Fibroblast of pulmonary artery (primary cell): ENCODE measurements at regions not wholly inside any gene's neighbourhood (a gene's known extent, or its start where the extent isn't known, plus 50 kb on each side); places are given as distances from the start of the nearest gene placed in this dataset.
A peak's percentile ranks its signal among the peaks of the same experiment; 100 is the strongest.

Experiments used
- DNase-seq: peaks from one replicate; pipeline ENCODE4 v3.0.0-alpha.2; 2010; ENCODE audit warnings: low read depth
- H3K4me3 ChIP-seq: replicated peaks from 2 replicates; pipeline ENCODE4 v1.5.1; 2011; ENCODE audit warnings: low read depth, mild to moderate bottlenecking, control low read depth, low read length, moderate library complexity
- CTCF ChIP-seq: IDR thresholded peaks from 2 replicates; pipeline ENCODE4 v1.5.1; 2011; ENCODE audit warnings: mild to moderate bottlenecking, control low read depth, low read length, inconsistent platforms; ENCODE audit errors: missing control alignments

DNA sequence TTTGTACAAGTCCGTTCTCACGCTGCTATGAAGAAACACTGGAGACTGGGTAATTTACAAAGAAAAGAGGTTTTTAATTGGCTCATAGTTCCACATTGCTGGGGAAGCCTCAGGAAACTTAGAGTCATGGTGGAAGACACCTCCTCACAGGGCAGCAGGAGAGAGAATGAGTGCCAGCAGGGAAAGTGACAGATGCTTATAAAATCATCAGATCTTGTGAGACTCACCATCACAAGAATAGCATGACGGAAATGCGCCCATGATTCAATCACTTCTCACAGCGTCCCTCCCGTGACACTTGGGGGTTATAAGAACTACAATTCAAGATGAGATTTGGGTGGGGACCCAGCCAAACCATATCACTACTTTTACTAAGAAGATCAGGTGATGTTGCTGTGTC is 285.8 kb downstream of the TMX3 start:
- TF ChIP-seq CTCF: no peak
- no peak overlapping the region for H3K4me3 ChIP-seq
- DNase-seq: no peak

- TF ChIP-seq CTCF: no peak
- no peak for DNase-seq
- H3K4me3 ChIP-seq: no peak overlapping the region
Measured at GRCh38 chr18:68428661-68429060, 286.2 kb downstream of the TMX3 start.

- peak; percentile 59 for DNase-seq
- TF ChIP-seq CTCF: no peak
- no peak overlapping the region for H3K4me3 ChIP-seq
Measured at GRCh38 chr18:68427951-68428401, 286.9 kb downstream of the TMX3 start.

DNA sequence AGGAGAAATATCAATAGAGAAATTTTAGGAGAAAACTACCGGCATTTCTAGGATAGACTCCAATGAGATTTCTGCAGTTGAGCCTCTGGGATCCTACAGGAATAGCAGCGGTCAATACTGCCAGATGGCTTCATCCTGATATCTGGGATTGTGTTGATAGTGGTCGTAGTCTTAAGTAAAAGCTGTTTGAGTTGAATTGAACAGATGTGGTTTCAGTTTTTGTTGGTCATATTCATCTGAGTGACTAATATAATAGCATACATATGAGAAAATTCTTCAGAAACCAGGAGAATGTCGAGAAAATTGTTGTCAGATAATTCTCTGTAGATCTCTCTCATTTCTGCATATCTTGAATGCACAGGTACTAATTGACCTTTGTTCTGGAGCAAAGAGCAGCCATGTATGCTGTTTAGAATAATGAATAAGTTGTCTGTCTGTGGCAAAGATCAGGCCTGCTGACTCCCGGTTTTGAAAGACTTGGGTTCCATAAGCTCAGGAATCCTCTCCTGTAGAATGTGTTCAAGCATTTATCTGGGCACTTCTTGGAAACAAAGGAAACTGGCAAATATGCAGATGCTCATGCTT is 288.1 kb downstream of the TMX3 start:
- TF ChIP-seq CTCF: no peak
- no peak overlapping the region for H3K4me3 ChIP-seq
- DNase-seq: no peak

GRCh38 chr18:68418881-68419280 is 296.0 kb downstream of the TMX3 start:
- no peak for TF ChIP-seq CTCF
- peak; percentile 55 for DNase-seq

DNA sequence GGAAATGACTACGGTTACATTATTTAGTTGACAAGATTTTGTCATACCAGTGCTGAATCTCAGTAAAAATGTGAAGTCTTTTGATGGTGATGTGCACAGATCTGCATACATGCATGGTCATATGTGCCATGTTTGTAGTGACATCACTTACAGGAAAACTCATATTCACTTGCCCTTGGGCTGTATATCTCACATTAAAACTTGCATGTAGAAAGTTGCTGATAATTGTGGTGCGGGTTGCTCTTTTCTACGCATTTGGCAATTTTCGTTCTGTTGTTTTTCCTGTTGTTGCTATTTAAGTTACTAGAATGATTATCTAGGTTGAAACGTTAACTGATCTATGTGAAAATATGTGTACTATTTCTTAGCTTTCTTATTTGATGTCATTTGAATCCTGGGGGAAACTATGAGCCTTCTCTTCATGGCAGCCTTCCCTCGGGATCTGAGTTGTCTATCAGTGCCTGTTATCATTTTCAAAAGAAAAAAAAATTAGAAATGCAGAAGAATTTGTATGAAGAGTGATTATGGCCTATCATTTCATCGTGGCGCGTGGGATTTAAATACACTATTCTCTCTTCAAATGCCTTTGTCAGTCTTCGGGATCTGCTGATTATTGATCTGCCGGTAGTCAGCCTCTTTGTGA is 296.6 kb downstream of the TMX3 start:
- no peak for DNase-seq
- no peak for TF ChIP-seq CTCF
- H3K4me3 ChIP-seq: no peak overlapping the region

More at GRCh38 chr18:68418881-68419280, 296.0 kb downstream of the TMX3 start:
- no peak overlapping the region for H3K4me3 ChIP-seq

- no peak overlapping the region for H3K4me3 ChIP-seq
- peak; percentile 84 for DNase-seq
- no peak for TF ChIP-seq CTCF
Measured at GRCh38 chr18:68417826-68418225, 297.1 kb downstream of the TMX3 start.
